NCI-H2081 (cell line): ENCODE measurements at regions not wholly inside any gene's neighbourhood (a gene's known extent, or its start where the extent isn't known, plus 50 kb on each side); places are given as distances from the start of the nearest gene placed in this dataset.
"Not testable (repeated sequence)": the region's sequence is repeated elsewhere in the genome, so short reads cannot be mapped to it uniquely, and the experiment has no call there.

Experiments used
- DNase-seq, 2 experiments: peaks; one replicate each; lab custom pipeline; 2025; lab: John Stamatoyannopoulos, UW

DNA sequence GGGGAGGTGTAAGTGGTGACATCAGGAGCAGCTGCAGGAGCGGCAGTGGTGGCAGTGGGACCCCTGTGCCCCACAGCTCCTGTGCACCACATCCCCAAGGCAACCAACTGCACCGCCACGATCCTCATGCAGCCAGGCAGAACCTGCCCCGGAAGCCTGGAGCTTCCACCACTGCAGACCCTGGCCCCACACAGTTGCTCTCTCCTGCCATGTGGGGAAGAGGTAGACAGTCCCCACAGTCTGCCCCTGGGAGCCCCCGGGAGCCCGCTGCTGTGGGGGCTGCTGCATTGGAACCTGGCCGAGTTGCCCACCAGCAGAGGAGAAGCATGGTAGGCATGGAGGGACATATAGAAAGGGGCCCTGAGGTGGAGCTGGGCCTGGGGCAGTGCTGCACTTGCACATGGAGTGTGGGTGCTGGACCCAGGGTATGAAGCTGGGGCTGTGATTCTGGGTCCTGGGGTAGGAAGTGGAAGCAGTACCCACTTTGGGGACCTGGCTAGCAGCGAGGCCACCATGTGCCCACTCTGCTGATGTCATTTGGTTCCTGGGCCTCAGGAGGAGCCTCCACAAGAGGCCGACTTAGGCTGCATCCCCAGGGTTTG is 623.3 kb upstream of the LRRTM4 start:
- DNase-seq, result no peak

DNA sequence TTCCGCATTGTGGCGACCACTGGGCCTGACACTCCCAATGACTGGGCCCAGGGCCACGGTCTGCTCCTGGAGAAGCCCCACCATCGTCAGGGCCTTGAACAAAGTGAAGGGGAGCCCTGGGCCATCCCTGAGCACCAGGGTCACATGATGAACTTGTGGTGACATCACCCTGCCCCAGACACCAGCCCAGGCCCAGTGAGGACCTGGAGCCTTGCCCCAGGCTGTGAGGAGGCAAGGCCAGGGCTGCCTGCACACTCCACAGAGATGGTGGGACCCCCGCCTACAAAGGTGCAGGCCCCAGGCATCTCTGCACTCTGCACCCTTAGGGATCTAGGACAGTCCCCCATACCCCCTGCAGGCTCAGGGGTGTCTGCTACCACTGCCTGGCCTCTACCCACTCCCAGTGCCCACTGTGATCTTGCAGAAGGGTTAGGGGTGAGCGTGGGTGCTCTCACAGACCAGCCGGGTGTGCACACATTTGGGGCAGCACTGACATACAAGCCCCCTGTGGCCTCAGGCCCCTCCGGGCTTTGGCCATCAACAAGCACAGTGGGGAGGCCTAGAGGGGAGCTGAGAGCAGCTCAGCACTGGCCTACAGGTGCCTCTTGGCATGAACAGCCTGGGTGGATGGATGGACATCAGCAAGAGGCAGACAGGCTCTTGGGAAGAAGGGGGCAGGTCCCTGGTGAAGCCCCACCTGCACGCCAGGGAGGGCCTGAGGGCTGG is 624.0 kb upstream of the LRRTM4 start:
- no peak for DNase-seq

DNA sequence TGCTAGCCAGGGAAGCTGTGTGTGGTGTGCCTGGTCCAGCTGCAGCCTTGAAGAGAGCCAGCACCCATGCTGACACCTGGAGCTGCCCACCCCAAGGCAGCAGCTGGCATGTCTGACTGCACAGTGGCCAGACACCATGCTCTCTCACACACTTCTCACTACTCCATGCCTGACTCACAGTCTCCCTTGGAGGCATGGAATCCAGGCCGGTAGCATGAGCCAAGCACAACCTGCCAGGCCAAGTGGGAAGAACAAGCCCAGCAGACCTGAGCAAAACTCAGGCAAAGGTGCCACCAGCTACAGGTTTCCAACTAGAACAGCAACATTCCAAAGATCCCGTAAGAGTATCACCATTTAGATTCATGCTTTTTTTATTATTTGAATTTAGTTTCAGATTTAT is 625.3 kb upstream of the LRRTM4 start:
- no peak for DNase-seq

DNA sequence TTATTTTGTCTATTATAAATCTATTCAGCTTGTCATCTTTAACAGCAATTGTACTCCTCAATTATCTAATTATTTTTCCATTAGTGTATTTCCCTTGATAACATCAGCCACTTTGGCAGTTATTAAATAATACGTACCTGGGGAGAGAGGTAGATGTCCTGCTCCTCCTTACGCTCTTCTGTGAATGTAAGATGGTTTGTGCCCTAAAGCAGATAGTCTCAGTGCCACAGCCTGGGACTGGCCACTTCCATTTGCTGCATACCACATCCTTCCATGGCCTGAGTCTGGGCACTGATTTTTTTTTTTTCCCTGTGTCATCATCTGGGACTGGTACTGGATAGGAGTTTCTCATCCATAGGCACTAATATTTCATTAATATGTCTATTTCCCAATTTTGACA is 632.4 kb upstream of the LRRTM4 start:
- no peak for DNase-seq

DNA sequence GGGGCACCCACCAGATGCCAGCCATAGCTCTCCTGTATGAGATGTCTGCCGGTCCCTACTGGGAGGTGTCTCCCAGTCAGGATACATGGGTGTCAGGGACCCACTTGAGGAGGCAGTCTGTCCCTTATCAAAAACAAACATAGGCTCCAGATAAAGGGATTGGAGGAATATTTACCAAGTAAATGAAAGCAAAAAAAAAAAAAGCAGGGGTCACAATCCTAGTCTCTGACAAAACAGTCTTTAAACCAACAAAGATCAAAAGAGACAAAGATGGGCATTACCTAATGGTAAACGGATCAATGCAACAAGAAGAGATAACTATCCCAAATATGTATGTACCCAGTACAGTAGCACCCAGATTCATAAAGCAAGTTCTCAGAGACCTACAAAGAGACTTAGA is 640.0 kb upstream of the LRRTM4 start:
- DNase-seq, result no peak

DNA sequence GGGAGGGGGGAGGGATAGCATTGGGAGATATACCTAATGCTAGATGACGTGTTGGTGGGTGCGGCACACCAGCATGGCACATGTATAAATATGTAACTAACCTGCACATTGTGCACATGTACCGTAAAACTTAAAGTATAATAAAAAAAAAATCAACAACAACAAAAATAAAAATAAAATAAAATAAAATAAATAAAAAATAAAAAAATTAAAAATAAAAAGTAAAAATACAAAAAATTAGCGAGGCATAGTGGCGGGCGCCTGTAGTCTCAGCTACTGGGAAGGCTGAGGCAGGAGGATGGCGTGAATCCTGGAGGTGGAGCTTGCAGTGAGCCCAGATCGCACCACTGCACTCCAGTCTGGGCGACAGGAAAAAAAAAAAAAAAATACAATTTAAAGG is 650.0 kb upstream of the LRRTM4 start:
- DNase-seq, result not testable (repeated sequence)

DNA sequence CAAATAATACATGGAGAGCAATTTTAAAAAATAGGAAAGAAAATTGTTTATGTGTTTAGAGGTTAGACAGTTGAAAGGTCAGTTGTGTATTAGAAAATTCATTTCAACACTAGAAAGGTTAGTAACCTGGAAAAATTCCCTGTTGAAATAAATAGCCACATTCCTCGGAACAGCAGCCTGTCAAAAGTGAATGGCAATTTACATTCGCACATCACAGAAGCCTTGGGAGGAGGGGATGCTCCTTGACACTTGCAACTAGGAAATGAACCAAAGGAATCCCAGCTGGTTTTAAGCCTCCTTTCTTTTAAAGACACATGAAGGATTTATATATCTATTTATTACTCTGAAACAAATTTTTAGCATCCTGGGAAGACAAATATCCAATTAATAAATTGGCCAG is 653.5 kb upstream of the LRRTM4 start:
- no peak for DNase-seq

DNA sequence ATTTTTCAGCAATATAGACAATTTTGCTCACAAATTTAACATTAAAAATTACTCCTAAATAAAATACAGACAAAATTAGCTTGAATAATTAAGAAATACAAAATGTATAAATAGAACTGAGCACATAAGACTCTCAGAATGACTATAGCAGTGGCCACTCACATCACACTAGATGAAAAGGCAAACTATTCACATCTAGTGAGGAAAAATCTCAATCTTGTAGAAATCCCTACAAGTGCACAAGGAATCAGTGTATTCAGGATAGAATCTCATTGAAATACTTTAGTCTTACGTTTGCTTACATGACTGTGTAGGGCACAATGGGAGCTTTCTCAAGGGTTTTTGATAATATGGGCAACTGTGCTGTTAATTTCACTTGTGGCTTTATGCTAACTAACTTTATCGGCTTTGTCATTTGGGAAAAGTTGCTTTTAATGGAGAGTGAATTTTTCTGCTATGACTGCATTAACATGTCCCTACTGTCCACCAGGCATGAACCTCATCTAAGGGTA is 678.9 kb upstream of the LRRTM4 start:
- no peak for DNase-seq

DNA sequence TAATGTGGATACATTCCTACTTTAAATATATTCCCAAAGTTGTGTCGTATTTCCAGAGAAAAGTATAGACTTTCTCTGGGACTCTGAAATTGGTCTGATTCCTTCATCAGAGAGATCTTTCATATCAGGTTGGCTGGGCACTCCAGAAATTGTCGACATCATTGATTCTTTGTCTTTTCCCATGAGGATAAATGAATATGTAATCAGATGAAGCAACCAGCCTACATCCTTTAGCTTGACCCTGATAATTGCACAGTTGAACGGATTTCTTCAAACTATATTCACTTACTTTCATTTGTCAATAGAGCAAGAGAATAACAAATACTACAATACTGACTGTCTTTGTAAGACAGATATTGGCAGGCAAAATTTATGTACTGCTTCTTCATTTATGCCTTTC is 680.2 kb upstream of the LRRTM4 start:
- no peak for DNase-seq

DNA sequence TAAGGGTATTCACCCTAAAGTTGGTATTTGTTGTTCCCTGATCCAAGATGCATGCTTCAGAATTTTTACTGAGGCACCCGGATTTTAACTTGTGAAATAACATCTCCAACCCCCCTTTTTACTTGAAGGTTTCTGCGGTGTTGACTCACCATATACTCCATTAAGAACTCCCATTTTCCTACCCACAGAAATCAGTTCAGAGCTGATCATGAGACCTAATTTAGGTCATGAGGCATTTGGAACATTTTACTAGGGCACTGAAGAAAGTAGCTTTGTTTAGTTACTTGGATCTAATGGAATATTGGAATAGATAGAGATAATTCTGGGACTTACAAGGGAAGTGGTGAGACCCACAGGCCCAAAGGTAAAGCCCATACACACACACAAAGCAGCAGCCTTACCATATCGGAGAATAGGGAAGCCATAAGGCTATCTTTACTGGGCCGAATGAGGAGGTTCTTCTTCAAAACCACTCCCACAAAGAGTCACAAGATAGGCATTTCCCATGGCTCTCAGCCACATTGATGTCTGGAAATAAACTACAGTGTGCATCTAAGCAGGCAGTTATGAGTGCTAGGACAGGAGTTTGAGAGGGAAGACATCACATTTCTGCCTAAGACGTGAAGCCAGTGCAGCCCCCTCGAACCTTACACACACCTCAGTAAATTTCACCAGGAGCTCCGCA is 681.0 kb upstream of the LRRTM4 start:
- DNase-seq, result no peak

DNA sequence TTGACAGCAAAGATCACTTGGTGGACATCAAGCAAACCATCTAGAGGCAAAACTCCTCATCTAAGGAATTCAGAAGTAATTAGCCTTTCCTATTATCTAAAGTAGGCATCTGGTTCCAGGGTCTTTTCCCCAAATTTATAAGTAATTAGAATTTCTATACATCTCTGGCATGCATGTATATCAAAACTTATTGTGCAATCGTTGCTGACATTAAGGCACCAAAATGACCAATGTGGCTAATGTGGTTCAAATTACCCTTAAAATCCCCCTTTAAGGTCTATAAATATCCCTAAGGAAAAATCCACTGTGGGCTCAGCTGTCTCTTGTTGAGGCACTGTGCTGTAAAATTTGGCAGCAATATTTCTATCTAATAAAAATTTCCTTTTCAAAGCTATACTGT is 695.9 kb upstream of the LRRTM4 start:
- no peak for DNase-seq

DNA sequence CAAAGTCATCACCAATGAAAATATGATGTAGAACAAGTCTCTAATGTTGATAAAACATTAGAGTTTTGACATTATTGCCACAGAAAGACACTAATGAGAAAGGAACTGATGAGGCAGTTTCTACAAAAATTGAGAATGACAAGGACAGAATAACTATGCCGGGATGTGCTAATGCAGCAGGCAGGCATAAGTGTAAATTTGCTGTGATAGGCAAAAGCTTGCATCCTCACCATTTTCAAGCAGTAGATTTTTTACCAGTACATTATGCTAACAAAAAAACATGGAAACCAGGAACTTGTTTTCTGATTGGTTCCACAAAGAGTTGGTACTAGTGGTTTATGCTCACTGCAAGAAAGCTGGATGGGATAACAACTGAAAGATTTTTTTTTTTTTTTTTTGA is 715.5 kb upstream of the LRRTM4 start:
- no peak for DNase-seq

DNA sequence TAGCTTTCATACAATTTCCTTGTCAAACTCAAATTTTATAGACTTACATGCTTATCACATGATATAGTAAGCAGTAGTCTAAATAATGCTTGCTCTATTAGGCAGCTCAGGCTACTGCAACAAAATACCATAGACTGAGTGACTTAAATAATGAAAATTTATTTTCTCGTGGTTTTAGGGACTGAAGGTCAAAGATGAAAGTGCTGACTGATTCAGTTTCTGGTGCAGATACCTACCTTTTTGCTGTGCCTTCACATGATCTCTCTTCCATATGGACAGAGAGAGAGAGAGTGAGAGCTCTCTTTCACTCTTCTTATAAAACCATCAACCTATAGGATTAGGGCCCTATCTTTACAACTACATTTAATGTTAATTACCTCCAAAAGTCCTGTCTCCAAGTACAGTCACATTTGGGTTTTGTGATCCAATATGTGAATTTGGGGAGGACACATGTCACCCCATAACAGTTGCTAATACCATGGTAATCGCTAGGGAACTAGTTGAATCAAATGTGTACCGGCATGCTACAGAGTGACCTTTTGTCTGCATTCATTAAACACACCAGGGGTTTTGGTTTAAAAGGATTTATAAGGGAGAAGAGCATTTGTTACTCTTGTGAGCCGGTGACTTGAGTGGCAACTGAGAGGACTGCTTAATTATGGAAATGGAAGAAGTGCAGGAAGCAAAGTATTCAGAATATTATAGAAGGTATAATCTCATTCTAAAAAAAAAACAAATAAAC is 723.4 kb upstream of the LRRTM4 start:
- no peak for DNase-seq

DNA sequence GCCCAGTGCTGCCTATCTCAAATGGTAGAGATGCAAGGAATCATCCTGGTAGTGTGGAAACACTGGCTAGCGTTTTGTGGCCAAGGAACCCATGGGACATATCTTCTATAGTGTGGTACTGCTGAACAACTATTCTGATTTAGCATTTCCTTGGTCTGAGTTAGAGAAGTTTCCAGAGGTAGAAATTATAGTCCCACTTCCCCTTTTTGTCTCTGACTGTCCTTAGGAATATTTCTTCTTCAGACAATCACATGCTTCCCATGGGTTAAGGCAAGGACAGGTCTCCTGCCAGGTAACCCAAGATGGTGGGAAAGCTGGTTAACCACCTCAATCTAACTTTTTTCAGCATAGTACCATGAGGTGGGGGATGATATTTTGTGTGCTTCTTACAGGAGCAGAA is 729.5 kb upstream of the LRRTM4 start:
- DNase-seq, result no peak

DNA sequence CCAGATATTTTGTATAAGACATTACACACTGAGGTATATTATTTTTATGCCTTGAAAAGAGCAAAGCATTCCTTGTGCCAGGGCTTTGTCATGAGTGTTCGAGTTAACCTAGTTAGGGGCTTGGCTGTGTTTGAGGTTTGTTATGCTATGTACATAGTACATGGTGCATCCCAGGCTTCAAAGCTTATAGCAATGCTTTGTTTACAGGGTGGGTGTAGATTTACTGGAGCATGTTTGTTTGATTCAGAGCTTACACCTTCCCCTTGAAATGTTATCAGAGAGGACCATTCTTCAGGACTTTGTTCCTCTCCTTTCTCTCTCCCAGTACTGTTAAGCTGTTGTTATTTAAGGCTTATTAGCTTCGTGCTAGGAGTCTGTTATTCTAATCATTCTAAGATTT is 738.7 kb upstream of the LRRTM4 start:
- DNase-seq, result no peak

DNA sequence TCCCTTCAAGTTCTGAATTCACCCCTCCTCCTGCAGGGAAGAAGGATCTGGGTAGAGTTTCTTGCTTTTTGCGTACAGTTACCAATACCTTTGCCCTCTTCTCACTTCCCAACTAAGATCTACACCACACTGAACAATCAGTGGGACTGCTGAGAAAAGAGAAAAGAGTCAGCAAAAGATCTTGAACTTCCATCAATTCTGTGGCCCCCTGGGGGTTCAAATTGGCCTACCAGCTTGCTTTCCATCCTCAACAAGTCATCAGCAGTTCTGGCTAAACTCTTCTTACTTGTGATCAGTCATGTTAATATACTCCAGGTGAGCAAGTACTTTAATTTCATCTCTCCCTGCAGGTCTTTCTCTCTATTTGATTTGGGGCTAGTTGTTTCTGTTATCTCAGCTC is 739.3 kb upstream of the LRRTM4 start:
- no peak for DNase-seq

DNA sequence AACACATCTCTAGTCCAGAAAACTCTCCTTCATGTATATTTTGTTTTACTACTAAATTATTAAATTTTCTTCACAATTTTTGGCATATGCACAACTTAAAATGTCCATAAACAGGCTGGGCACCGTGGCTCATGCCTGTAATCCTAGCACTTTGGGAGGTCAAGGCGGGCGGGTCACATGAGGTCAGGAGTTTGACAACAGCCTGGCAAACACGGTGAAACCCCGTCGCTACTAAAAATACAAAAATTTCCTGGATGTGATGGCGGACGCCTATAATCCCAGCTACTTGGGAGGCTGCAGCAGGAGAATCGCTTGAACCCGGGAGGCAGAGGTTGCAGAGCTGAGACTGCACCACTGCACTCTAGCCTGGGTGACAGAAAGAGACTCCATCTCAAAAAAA is 739.9 kb upstream of the LRRTM4 start:
- DNase-seq, result not testable (repeated sequence)

DNA sequence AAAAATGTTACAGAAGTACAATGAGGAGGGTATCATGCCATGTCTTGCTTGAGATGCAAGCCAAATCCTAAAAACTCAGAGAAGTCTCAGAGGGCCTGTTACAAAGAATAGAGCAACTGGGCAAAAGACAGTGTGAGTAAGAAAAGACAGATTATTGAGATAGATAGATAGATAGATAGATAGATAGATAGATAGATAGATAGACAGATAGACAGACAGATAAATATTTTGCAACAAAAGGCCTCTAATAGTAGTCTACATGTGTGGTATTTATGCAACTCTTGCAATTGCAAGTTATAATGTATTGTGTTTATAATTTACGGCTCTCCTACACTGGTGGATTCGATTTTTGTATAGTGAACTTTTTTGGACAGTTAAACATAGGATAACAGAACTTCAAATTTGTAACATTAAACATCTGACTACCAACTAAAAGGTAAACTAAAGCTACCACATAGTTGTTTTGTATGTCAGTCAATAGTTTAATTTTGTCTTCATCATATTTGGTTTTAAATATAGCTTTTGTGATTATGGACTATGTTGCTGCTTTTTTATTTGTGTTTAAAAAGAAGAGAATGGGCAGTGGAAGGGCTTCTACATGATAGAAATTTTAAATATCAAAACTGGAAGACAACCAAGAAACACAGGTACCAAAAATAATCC is 740.7 kb upstream of the LRRTM4 start:
- no peak for DNase-seq

DNA sequence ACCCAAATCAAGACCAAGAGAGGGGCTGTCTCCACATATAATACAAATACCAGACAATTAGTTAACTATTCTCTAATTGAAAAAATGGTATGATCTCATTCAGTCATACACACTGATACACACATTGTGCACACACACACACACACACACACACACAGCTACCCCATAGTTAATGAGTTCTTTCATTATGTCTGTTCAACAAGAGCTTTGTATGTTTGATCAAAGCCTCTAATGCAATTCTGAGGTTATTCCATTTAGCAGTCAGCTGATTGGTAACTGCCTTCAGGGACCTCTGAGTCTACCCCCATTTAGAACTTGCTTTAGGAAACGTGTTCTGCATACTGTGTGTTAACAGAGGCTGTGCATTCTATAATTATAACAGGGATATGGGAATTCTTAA is 741.4 kb upstream of the LRRTM4 start:
- no peak for DNase-seq

DNA sequence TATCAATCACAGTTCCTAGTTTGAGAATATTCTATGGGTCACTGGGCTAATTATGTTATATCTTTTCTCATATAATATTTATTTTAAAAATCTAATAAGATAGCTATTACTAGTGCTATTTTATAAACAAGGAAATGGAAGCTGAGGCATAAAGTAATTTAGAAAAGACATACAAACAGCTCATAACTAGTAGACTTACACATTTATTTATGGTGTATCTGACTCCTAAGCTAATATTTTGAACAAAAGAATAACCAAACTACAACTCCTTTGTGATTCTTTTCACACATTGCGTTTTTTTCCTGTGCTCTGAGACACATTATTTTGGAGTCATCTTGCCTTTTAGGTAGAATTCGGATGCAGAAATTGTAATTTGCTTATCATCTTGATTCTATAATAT is 742.0 kb upstream of the LRRTM4 start:
- DNase-seq, result no peak

DNA sequence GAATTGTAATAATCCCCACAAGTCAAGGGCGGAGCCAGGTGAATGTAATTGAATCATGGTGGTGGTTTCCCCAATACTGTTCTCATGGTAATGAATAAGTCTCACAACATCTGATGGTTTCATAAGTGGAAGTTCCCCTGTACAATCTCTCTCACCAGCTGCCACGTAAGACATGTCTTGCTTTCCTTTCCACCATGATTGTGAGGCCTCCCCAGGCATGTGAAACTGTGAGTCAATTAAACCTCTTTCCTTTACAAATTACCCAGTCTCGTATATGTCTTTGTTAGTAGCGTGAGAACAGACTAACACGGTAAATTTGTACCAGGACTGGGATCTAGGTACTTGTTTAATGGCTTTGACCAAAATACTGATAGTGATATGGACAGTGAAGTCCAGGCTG is 744.3 kb upstream of the REG3G start:
- DNase-seq, result no peak

DNA sequence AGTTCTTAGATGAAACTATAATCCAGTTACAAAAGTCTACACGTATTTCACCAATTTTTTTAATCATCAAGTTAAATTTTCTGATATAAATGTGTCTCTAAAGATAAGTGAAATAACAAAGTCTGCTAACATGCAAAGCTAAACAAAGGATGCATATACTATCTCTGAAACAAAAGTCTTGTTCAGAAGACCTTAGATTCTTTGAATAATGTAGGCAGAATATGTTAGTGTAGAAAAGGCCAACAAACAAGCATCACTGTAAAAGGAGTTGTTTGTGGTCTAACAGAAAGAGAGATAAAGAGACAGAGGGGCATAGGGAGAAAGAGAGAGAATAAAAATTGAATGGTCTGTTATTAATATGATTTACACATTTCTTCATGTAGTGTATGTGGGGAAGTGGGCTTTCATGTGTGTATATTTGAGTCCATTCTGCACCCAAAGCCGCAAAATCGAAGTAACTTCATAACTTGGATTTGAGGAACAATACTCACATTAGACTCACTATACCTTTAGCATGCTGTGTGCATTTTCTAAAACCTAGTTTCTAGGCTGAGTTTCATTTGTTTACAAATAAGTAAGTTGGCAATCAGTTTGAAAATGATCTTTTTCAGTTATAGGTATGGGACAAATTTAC is 734.8 kb upstream of the REG3G start:
- DNase-seq, result no peak
